H1 (cell line): ENCODE measurements at regions not wholly inside any gene's neighbourhood (a gene's known extent, or its start where the extent isn't known, plus 50 kb on each side); places are given as distances from the start of the nearest gene placed in this dataset.

Experiments used
- CTCF ChIA-PET: fragments of 300-600 bp; sonication (Branson Sonifier 250); formaldehyde crosslinking; loops from one replicate; lab custom pipeline; 2021; ENCODE audit not compliant: partially characterized antibody; lab: Charles Lee
- POLR2A ChIA-PET: fragments of 300-600 bp; sonication (Branson Sonifier 250); formaldehyde crosslinking; loops from one replicate; lab custom pipeline; 2021; ENCODE audit warnings: inconsistent platforms; ENCODE audit not compliant: partially characterized antibody; lab: Charles Lee
- DNase-seq, 2 experiments: peaks; one replicate each; pipeline versions ENCODE4 v3.0.0 to v3.0.0-alpha.2; 2010 to 2022; ENCODE audit warnings: low spot score in 2 of 2, low read depth in 1 of 2, mixed read lengths in 1 of 2
- FAIRE-seq: peaks from 2 replicates; lab custom pipeline; 2011; peaks lifted over from hg19 to GRCh38; lab: Jason Lieb, UNC
- H2AFZ ChIP-seq: 2 replicates; pipeline ENCODE4 v1.8.1; 2012; ENCODE audit warnings: low read length, inconsistent platforms
- H2AK5ac ChIP-seq: 2 replicates; pipeline ENCODE4 v1.6.1; 2013; ENCODE audit warnings: low read depth, low read length
- H2BK120ac ChIP-seq: replicated peaks from 2 replicates; pipeline ENCODE3; 2013; ENCODE audit warnings: low read depth, low read length, inconsistent platforms
- H2BK12ac ChIP-seq: 2 replicates; pipeline ENCODE4 v1.6.1; 2013; ENCODE audit warnings: low read depth, low read length
- H2BK15ac ChIP-seq: 2 replicates; pipeline ENCODE4 v1.6.1; 2013; ENCODE audit warnings: low read length
- H2BK20ac ChIP-seq: 2 replicates; pipeline ENCODE4 v1.6.1; 2013; ENCODE audit warnings: low read length
- H2BK5ac ChIP-seq: 2 replicates; pipeline ENCODE4 v1.6.1; 2013; ENCODE audit warnings: low read depth, low read length
- H3K14ac ChIP-seq: 2 replicates; pipeline ENCODE4 v1.6.1; 2013; ENCODE audit warnings: inconsistent platforms; ENCODE audit not compliant: insufficient read length
- H3K18ac ChIP-seq: 2 replicates; pipeline ENCODE4 v1.6.1; 2013; ENCODE audit warnings: low read length; ENCODE audit errors: extremely low read depth
- H3K23ac ChIP-seq: 2 replicates; pipeline ENCODE4 v1.6.1; 2013; ENCODE audit warnings: inconsistent platforms; ENCODE audit not compliant: insufficient read length
- H3K23me2 ChIP-seq: 2 replicates; pipeline ENCODE4 v1.6.1; 2013; ENCODE audit warnings: low read depth, low read length
- H3K27ac ChIP-seq: 2 replicates; pipeline ENCODE4 v1.6.1; 2011; ENCODE audit warnings: low read depth, low read length, inconsistent platforms
- H3K27me3 ChIP-seq, 4 experiments: replicated peaks in 1 of 4; 1 replicate in 1 of 4; 2 replicates in 3 of 4; pipeline versions ENCODE4 v1.6.1 to v1.8.1; 2011 to 2013; ENCODE audit warnings: low read length in 3 of 4, mild to moderate bottlenecking in 3 of 4, inconsistent platforms in 2 of 4, mixed read lengths in 2 of 4, moderate library complexity in 1 of 4; ENCODE audit not compliant: control insufficient read depth in 3 of 4, insufficient read depth in 3 of 4; ENCODE audit errors: extremely low read depth in 1 of 4
- H3K36me3 ChIP-seq, 4 experiments: 2 replicates each; pipeline versions ENCODE4 v1.6.1 to v1.8.1; 2011 to 2013; ENCODE audit warnings: mild to moderate bottlenecking in 4 of 4, low read length in 3 of 4, moderate library complexity in 2 of 4, control low read depth in 1 of 4, inconsistent platforms in 1 of 4; ENCODE audit not compliant: insufficient read depth in 4 of 4, control insufficient read depth in 2 of 4
- H3K4ac ChIP-seq: replicated peaks from 2 replicates; pipeline ENCODE3; 2013; ENCODE audit warnings: low read length, low read depth, mixed read lengths, inconsistent platforms; ENCODE audit not compliant: insufficient read length
- H3K4me1 ChIP-seq, 4 experiments: replicated peaks in 1 of 4; 1 replicate in 1 of 4; 2 replicates in 3 of 4; pipeline versions ENCODE4 v1.6.1 to v1.8.1; 2011 to 2013; ENCODE audit warnings: low read length in 3 of 4, inconsistent platforms in 2 of 4, mixed read lengths in 1 of 4; ENCODE audit not compliant: insufficient read depth in 4 of 4, control insufficient read depth in 3 of 4
- H3K4me2 ChIP-seq, 2 experiments: 2 replicates each; pipeline versions ENCODE4 v1.6.1 to v1.8.1; 2011 to 2013; ENCODE audit warnings: low read depth in 2 of 2, low read length in 2 of 2, control low read depth in 1 of 2, inconsistent platforms in 1 of 2, mild to moderate bottlenecking in 1 of 2; ENCODE audit not compliant: insufficient read depth in 1 of 2
- H3K4me3 ChIP-seq, 4 experiments: fragments of 200-600, 300-600 bp in 1 of 4; sonication (generic), shearing (Covaris generic), sonication (Bioruptor Twin) in 1 of 4; 2 replicates each; pipeline versions ENCODE4 v1.5.1 to v1.8.1; 2011 to 2016; ENCODE audit warnings: low read length in 4 of 4, low read depth in 3 of 4, control low read depth in 2 of 4, inconsistent platforms in 2 of 4, mild to moderate bottlenecking in 2 of 4, mixed read lengths in 1 of 4, moderate library complexity in 1 of 4; ENCODE audit not compliant: insufficient read depth in 2 of 4; ENCODE audit errors: extremely low read depth in 1 of 4
- H3K56ac ChIP-seq: replicated peaks from 2 replicates; pipeline ENCODE3; 2013; ENCODE audit warnings: low read depth, mild to moderate bottlenecking, mixed read lengths, low read length, inconsistent platforms; ENCODE audit not compliant: insufficient read length
- H3K79me1 ChIP-seq: 2 replicates; pipeline ENCODE4 v1.6.1; 2013; ENCODE audit warnings: low read depth, low read length, control low read depth
- H3K79me2 ChIP-seq, 2 experiments: 2 replicates each; pipeline versions ENCODE4 v1.6.1 to v1.8.1; 2012 to 2013; ENCODE audit warnings: low read length in 2 of 2, mild to moderate bottlenecking in 2 of 2, inconsistent platforms in 1 of 2; ENCODE audit not compliant: insufficient read depth in 2 of 2, control insufficient read depth in 1 of 2
- H3K9ac ChIP-seq, 4 experiments: replicated peaks in 1 of 4; 1 replicate in 1 of 4; 2 replicates in 3 of 4; pipeline versions ENCODE4 v1.6.1 to v1.8.1; 2011 to 2013; ENCODE audit warnings: low read depth in 3 of 4, low read length in 3 of 4, control low read depth in 2 of 4, mild to moderate bottlenecking in 2 of 4, moderate library complexity in 2 of 4, inconsistent platforms in 1 of 4; ENCODE audit errors: extremely low read depth in 1 of 4
- H3K9me3 ChIP-seq, 2 experiments: 2 replicates each; pipeline versions ENCODE4 v1.6.1 to v1.8.1; 2012 to 2013; ENCODE audit warnings: mild to moderate bottlenecking in 2 of 2, moderate library complexity in 2 of 2, control low read depth in 1 of 2, inconsistent platforms in 1 of 2, low read depth in 1 of 2, low read length in 1 of 2, mixed read lengths in 1 of 2; ENCODE audit not compliant: insufficient read depth in 2 of 2
- H4K20me1 ChIP-seq, 2 experiments: replicated peaks in 1 of 2; 2 replicates each; pipeline versions ENCODE3 to v1.8.1; 2011 to 2013; ENCODE audit warnings: inconsistent platforms in 2 of 2, low read length in 2 of 2, mild to moderate bottlenecking in 1 of 2; ENCODE audit not compliant: insufficient read depth in 2 of 2, control insufficient read depth in 1 of 2
- H4K5ac ChIP-seq: 2 replicates; pipeline ENCODE4 v1.6.1; 2013; ENCODE audit warnings: low read length, low read depth, mixed read lengths, inconsistent platforms; ENCODE audit not compliant: insufficient read length
- H4K8ac ChIP-seq: 2 replicates; pipeline ENCODE4 v1.8.0; 2013; ENCODE audit warnings: mild to moderate bottlenecking, moderate library complexity, low read length, inconsistent platforms; ENCODE audit not compliant: insufficient read depth; ENCODE audit errors: extremely low read depth
- H4K91ac ChIP-seq: replicated peaks from 2 replicates; pipeline ENCODE3; 2013; ENCODE audit warnings: low read length, mixed read lengths, inconsistent platforms; ENCODE audit not compliant: insufficient read length
- CREB1 ChIP-seq: IDR thresholded peaks from 2 replicates; pipeline ENCODE4 v1.6.1; 2012; ENCODE audit warnings: inconsistent platforms
- HDAC6 ChIP-seq: IDR thresholded peaks from one replicate; pipeline ENCODE4 v1.7.1; 2012; ENCODE audit warnings: low read depth, mild to moderate bottlenecking, inconsistent platforms, low read length, moderate library complexity
- SP4 ChIP-seq: IDR thresholded peaks from 2 replicates; pipeline ENCODE4 v1.6.1; 2012; ENCODE audit warnings: low read length, inconsistent platforms
- WGBS, 2 experiments: shearing (Covaris generic) in 1 of 2; methylation state at CpG; one replicate each; pipeline versions ENCODE4 v1.1.6 to v1.1.7; 2013 to 2015; ENCODE audit warnings: low lambda C conversion rate in 2 of 2, mixed read lengths in 2 of 2, inconsistent platforms in 1 of 2, low coverage in 1 of 2, missing lambda C conversion rate in 1 of 2; ENCODE audit not compliant: insufficient replicate concordance in 2 of 2, insufficient coverage in 1 of 2, insufficient read length in 1 of 2; ENCODE audit errors: extremely low coverage in 1 of 2, missing lambda C conversion rate in 1 of 2; 5-methylcytosine and 5-hydroxymethylcytosine counted together

GRCh38 chr4:17072483-17072882 lies 174.0 kb upstream of the LDB2 start:
- H2BK20ac ChIP-seq = no peak overlapping the region
- 88% methylated on average over 3 of the region's 3 CpGs; no CpG with 5 or more reads in 1 of the 2 experiments for WGBS, 2 experiments
- H3K27me3 ChIP-seq = no peaks in the 10 kb centered on the region
- no peak overlapping the region for H3K14ac ChIP-seq
- H3K9me3 ChIP-seq = no peaks in the 10 kb centered on the region
- no peak overlapping the region for H2AK5ac ChIP-seq
- no peak overlapping the region for H3K23ac ChIP-seq
- no peak overlapping the region for H2BK12ac ChIP-seq
- H3K9ac ChIP-seq = no peak overlapping the region
- no peak overlapping the region for H3K27ac ChIP-seq
- no peak overlapping the region for H2BK5ac ChIP-seq
- ChIA-PET CTCF (interaction anchor here (1.8 kb wide), 1 partner anchor 113 kb away, joined by 4 read pairs; no protein-coding TSS in a partner anchor), POLR2A (no interaction called here)
- peak overlapping the region; percentile 72; the same call in 1 of the 2 replicates for H2AFZ ChIP-seq
- H4K91ac ChIP-seq = no peak overlapping the region
- no peak overlapping the region for H3K56ac ChIP-seq
- H3K18ac ChIP-seq = no peak overlapping the region
- H4K5ac ChIP-seq = no peak overlapping the region
- no peaks in the 10 kb centered on the region for H3K4me1 ChIP-seq
- H3K4me3 ChIP-seq = no peak overlapping the region
- H3K4ac ChIP-seq = no peak overlapping the region
- no peak for DNase-seq
- no peak overlapping the region for H2BK15ac ChIP-seq
- H3K23me2 ChIP-seq = no peaks in the 10 kb centered on the region
- no peak for FAIRE-seq
- no peak overlapping the region for H2BK120ac ChIP-seq
- no peak overlapping the region for H4K8ac ChIP-seq
- no peaks in the 10 kb centered on the region for H3K79me1 ChIP-seq
- no peaks in the 10 kb centered on the region for H3K36me3 ChIP-seq
- H3K79me2 ChIP-seq = no peaks in the 10 kb centered on the region
- H3K4me2 ChIP-seq = no peak overlapping the region
- H4K20me1 ChIP-seq = no peaks in the 10 kb centered on the region
- TF ChIP-seq CREB1 (no peak), HDAC6 (no peak), SP4 (no peak)
